ENCODE measurements at regions not wholly inside any gene's neighbourhood (a gene's known extent, or its start where the extent isn't known, plus 50 kb on each side); places are given as distances from the start of the nearest gene placed in this dataset.

DNA sequence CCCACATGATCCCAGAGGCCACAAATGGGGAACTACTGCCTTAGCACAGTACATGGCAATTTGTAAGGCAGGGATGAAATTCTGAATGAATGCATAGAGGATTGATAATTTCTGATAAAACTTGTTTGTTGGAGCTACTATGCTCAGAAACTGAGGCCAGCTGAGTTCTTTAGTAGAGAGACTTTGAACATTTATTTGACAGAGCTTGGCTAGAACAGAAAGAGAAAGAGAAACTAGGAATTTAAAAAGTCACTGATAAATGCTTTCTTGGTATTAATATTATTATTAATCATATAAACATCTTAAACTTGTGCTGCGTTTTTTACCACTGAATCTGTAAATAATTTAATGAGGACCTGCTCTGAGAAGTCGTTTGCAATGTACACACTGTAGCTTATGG is 923.7 kb upstream of the CNTNAP5 start:
- H3K27ac Mint-ChIP-seq: no peak overlapping the region
- Histone ChIP-seq H3K4me1 (no peaks in the 10 kb centered on the region), H3K27me3 (no peaks in the 10 kb centered on the region), H3K36me3 (no peaks in the 10 kb centered on the region), H3K9ac (no peak overlapping the region), H3K4me2 (no peak overlapping the region), H2AFZ (replicated peaks) (no peak overlapping the region), H3K4me3 (no peak overlapping the region), H3K9me3 (ENCODE audit: low read depth) (no peaks in the 10 kb centered on the region), H3K27ac (no peak overlapping the region), H3F3A (ENCODE audit: low read depth) (no peaks in the 10 kb centered on the region), H4K20me1 (ENCODE audit: low read depth) (no peaks in the 10 kb centered on the region), H3K79me2 (ENCODE audit: low read depth) (no peaks in the 10 kb centered on the region)
- H3K36me3 Mint-ChIP-seq: no peaks in the 10 kb centered on the region
- H3K9me3 Mint-ChIP-seq: no peaks in the 10 kb centered on the region
- H3K4me3 Mint-ChIP-seq: no peak overlapping the region
- DNase-seq (ENCODE audit: low spot score): no peak
- no peaks in the 10 kb centered on the region for H3K27me3 Mint-ChIP-seq (ENCODE audit: insufficient read depth, low read depth)
- peaks cover 8% of the 10 kb centered on the region for H3K4me1 Mint-ChIP-seq
- TF ChIP-seq EZH2 (IDR thresholded peaks at IDR 0.05) (no peak), CTCF (IDR thresholded peaks at IDR 0.05) (no peak), EZH2phosphoT487 (IDR thresholded peaks at IDR 0.05) (no peak)

DNA sequence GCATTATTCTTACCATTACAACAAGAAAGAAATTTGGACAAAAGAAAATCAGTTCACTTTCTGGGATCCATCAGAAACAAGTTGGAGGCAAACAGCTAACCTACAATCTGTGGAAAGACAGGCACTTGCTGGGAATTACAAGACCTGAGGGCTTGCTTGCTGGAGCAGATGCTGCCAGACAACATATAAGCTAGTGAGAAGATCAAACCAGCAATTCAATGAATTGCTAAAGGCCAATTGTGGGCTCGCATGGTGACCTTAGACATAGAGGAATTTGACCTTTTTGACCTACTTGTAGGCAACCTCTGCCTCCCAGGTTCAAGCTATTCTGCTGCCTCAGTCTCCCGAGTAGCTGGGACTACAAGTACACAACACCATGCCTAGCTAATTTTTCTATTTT is 921.2 kb upstream of the CNTNAP5 start:
- TF ChIP-seq CTCF (IDR thresholded peaks at IDR 0.05): no peak
- TF ChIP-seq EZH2phosphoT487 (IDR thresholded peaks at IDR 0.05): no peak
- no peak for TF ChIP-seq EZH2 (IDR thresholded peaks at IDR 0.05)
- no peaks in the 10 kb centered on the region for H3K4me1 ChIP-seq
- no peaks in the 10 kb centered on the region for H3K36me3 ChIP-seq
- peak; percentile 4 for DNase-seq (ENCODE audit: low spot score)
- no peaks in the 10 kb centered on the region for H3K9me3 ChIP-seq (ENCODE audit: low read depth)
- peaks cover 3% of the 10 kb centered on the region for H3K9me3 Mint-ChIP-seq
- H3F3A ChIP-seq (ENCODE audit: low read depth): no peaks in the 10 kb centered on the region
- H4K20me1 ChIP-seq (ENCODE audit: low read depth): no peaks in the 10 kb centered on the region
- no peaks in the 10 kb centered on the region for H3K36me3 Mint-ChIP-seq
- H3K79me2 ChIP-seq (ENCODE audit: low read depth): no peaks in the 10 kb centered on the region
- no peak overlapping the region for H3K4me3 Mint-ChIP-seq
- H3K4me3 ChIP-seq: no peak overlapping the region
- H3K27me3 Mint-ChIP-seq (ENCODE audit: insufficient read depth, low read depth): peaks cover 4% of the 10 kb centered on the region
- no peak overlapping the region for H3K4me2 ChIP-seq
- no peak overlapping the region for H2AFZ ChIP-seq (replicated peaks)
- no peak overlapping the region for H3K27ac ChIP-seq
- no peak overlapping the region for H3K27ac Mint-ChIP-seq
- no peak overlapping the region for H3K9ac ChIP-seq
- no peaks in the 10 kb centered on the region for H3K27me3 ChIP-seq
- H3K4me1 Mint-ChIP-seq: peaks cover 4% of the 10 kb centered on the region

- no peak overlapping the region for H3K4me3 Mint-ChIP-seq
- peaks cover 8% of the 10 kb centered on the region for H3K36me3 Mint-ChIP-seq
- Histone ChIP-seq H3K27me3 (no peaks in the 10 kb centered on the region), H3K9ac (no peak overlapping the region), H3K79me2 (ENCODE audit: low read depth) (no peaks in the 10 kb centered on the region), H3F3A (ENCODE audit: low read depth) (no peaks in the 10 kb centered on the region), H3K4me1 (no peaks in the 10 kb centered on the region), H3K27ac (no peak overlapping the region), H3K9me3 (ENCODE audit: low read depth) (no peaks in the 10 kb centered on the region), H3K4me2 (no peak overlapping the region), H3K36me3 (no peaks in the 10 kb centered on the region), H3K4me3 (no peak overlapping the region), H2AFZ (replicated peaks) (no peak overlapping the region), H4K20me1 (ENCODE audit: low read depth) (no peaks in the 10 kb centered on the region)
- no peak overlapping the region for H3K27ac Mint-ChIP-seq
- no peak for DNase-seq (ENCODE audit: low spot score)
- H3K27me3 Mint-ChIP-seq (ENCODE audit: insufficient read depth, low read depth): peaks cover 2% of the 10 kb centered on the region
- peaks cover 7% of the 10 kb centered on the region for H3K4me1 Mint-ChIP-seq
- TF ChIP-seq CTCF (IDR thresholded peaks at IDR 0.05): no peak
- no peak for TF ChIP-seq EZH2 (IDR thresholded peaks at IDR 0.05)
- TF ChIP-seq EZH2phosphoT487 (IDR thresholded peaks at IDR 0.05): no peak
- peaks cover 35% of the 10 kb centered on the region for H3K9me3 Mint-ChIP-seq
Measured at GRCh38 chr2:123116595-123116994, 908.5 kb upstream of the CNTNAP5 start.

DNA sequence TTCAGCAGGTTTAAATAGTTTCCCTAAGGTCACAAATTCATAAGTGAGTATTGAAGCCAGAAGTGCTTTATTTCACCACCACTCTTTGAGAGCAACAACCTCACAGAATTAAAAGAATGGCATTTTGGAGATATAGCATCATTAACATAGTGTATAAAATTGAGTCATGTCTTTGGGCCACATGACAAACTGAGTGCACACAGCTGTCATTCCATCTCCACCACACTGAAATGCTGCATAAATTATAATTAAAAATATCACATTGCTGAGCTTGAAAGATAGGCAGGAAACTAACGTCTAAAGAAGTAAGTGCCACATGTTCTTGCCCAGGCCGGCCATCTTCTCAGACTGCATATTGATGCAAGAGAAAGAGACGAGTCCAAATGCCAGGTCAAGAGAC is 897.9 kb upstream of the CNTNAP5 start:
- Histone ChIP-seq H3K4me2 (no peak overlapping the region), H3K27me3 (no peaks in the 10 kb centered on the region), H4K20me1 (ENCODE audit: low read depth) (no peaks in the 10 kb centered on the region), H3K36me3 (no peaks in the 10 kb centered on the region), H3K9ac (no peak overlapping the region), H3K79me2 (ENCODE audit: low read depth) (no peaks in the 10 kb centered on the region), H2AFZ (replicated peaks) (no peak overlapping the region), H3K4me3 (no peak overlapping the region), H3K9me3 (ENCODE audit: low read depth) (no peaks in the 10 kb centered on the region), H3K27ac (no peak overlapping the region), H3K4me1 (no peaks in the 10 kb centered on the region), H3F3A (ENCODE audit: low read depth) (no peaks in the 10 kb centered on the region)
- Mint-ChIP-seq H3K27ac (no peak overlapping the region), H3K9me3 (peaks cover 6% of the 10 kb centered on the region), H3K4me1 (no peaks in the 10 kb centered on the region), H3K4me3 (no peak overlapping the region), H3K36me3 (no peaks in the 10 kb centered on the region), H3K27me3 (ENCODE audit: insufficient read depth, low read depth) (no peaks in the 10 kb centered on the region)
- no peak for DNase-seq (ENCODE audit: low spot score)
- no peak for TF ChIP-seq CTCF (IDR thresholded peaks at IDR 0.05)
- TF ChIP-seq EZH2 (IDR thresholded peaks at IDR 0.05): no peak
- no peak for TF ChIP-seq EZH2phosphoT487 (IDR thresholded peaks at IDR 0.05)

Measured in neural progenitor cell (in vitro differentiated cells).